ENCODE measurements at regions not wholly inside any gene's neighbourhood (a gene's known extent, or its start where the extent isn't known, plus 50 kb on each side); places are given as distances from the start of the nearest gene placed in this dataset.
A peak's percentile ranks its signal among the peaks of the same experiment; 100 is the strongest.

- Histone ChIP-seq H3K4me3 (no peak overlapping the region), H3K36me3 (no peaks in the 10 kb centered on the region), H3K27me3 (no peaks in the 10 kb centered on the region), H3K9me3 (no peaks in the 10 kb centered on the region), H3K4me1 (no peaks in the 10 kb centered on the region), H3K27ac (no peak overlapping the region)
- DNase-seq (no peak), ATAC-seq (no peak)
- no peak for TF ChIP-seq POLR2A (IDR thresholded peaks at IDR 0.05)
- TF ChIP-seq, protein P1, sequence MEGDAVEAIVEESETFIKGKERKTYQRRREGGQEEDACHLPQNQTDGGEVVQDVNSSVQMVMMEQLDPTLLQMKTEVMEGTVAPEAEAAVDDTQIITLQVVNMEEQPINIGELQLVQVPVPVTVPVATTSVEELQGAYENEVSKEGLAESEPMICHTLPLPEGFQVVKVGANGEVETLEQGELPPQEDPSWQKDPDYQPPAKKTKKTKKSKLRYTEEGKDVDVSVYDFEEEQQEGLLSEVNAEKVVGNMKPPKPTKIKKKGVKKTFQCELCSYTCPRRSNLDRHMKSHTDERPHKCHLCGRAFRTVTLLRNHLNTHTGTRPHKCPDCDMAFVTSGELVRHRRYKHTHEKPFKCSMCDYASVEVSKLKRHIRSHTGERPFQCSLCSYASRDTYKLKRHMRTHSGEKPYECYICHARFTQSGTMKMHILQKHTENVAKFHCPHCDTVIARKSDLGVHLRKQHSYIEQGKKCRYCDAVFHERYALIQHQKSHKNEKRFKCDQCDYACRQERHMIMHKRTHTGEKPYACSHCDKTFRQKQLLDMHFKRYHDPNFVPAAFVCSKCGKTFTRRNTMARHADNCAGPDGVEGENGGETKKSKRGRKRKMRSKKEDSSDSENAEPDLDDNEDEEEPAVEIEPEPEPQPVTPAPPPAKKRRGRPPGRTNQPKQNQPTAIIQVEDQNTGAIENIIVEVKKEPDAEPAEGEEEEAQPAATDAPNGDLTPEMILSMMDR (IDR thresholded peaks at IDR 0.05), result no peak
- 86% methylated on average over 3 of the region's 3 CpGs for WGBS (ENCODE audit: insufficient coverage, low coverage, low lambda C conversion rate, missing lambda C conversion rate)
- intact Hi-C loops (cut with DNase I), result no loop called here
Observed at GRCh38 chr2:201568217-201568820, 75.0 kb downstream of the TMEM237 start.

- DNase-seq (no peak), ATAC-seq (peak in 1 of 4 donors; percentile 17)
- no peaks in the 10 kb centered on the region for H3K4me1 ChIP-seq
- H3K36me3 ChIP-seq, result no peaks in the 10 kb centered on the region
- 100% methylated on average over 1 of the region's 4 CpGs for WGBS (ENCODE audit: insufficient coverage, low coverage, low lambda C conversion rate, missing lambda C conversion rate)
- TF ChIP-seq POLR2A (IDR thresholded peaks at IDR 0.05), result no peak
- TF ChIP-seq, protein P1 (IDR thresholded peaks at IDR 0.05), result no peak
- H3K4me3 ChIP-seq, result no peak overlapping the region
- no peaks in the 10 kb centered on the region for H3K9me3 ChIP-seq
- intact Hi-C loops (cut with DNase I), result no loop called here
- no peak overlapping the region for H3K27ac ChIP-seq
- H3K27me3 ChIP-seq, result no peaks in the 10 kb centered on the region
Observed at GRCh38 chr2:201559067-201559710, 84.1 kb downstream of the TMEM237 start.

- no peaks in the 10 kb centered on the region for H3K4me1 ChIP-seq
- no peaks in the 10 kb centered on the region for H3K27me3 ChIP-seq
- no peak overlapping the region for H3K27ac ChIP-seq
- no peaks in the 10 kb centered on the region for H3K36me3 ChIP-seq
- ATAC-seq, result no peak
- no peak for DNase-seq
- no CpG with 5 or more reads among the region's 5 CpGs for WGBS (ENCODE audit: insufficient coverage, low coverage, low lambda C conversion rate, missing lambda C conversion rate)
- H3K4me3 ChIP-seq, result no peak overlapping the region
- intact Hi-C loops (cut with DNase I), result no loop called here
- TF ChIP-seq, protein P1 (IDR thresholded peaks at IDR 0.05), result no peak
- TF ChIP-seq POLR2A (IDR thresholded peaks at IDR 0.05), result no peak
- H3K9me3 ChIP-seq, result no peaks in the 10 kb centered on the region
Observed at GRCh38 chr2:201558665-201559064, 84.6 kb downstream of the TMEM237 start.

GRCh38 chr2:201558232-201558631, 85.1 kb downstream of the TMEM237 start:
- DNase-seq (peak in 1 of 3 donors; percentile 23), ATAC-seq (peak; percentile 24 to 67 (median 37))
- no peak for TF ChIP-seq POLR2A (IDR thresholded peaks at IDR 0.05)
- TF ChIP-seq, protein P1 (IDR thresholded peaks at IDR 0.05), result no peak
- 25% methylated on average over 1 of the region's 1 CpG for WGBS (ENCODE audit: insufficient coverage, low coverage, low lambda C conversion rate, missing lambda C conversion rate)
- intact Hi-C loops (cut with DNase I), result no loop called here
- H3K27me3 ChIP-seq, result no peaks in the 10 kb centered on the region
- no peak overlapping the region for H3K27ac ChIP-seq
- H3K36me3 ChIP-seq, result no peaks in the 10 kb centered on the region
- H3K4me1 ChIP-seq, result no peaks in the 10 kb centered on the region
- no peaks in the 10 kb centered on the region for H3K9me3 ChIP-seq
- H3K4me3 ChIP-seq, result no peak overlapping the region

All from right lobe of liver (tissue), 6 donors.